Activated B cell treated with CpG ODN at 0.5 μM for 24 hours (primary cell): ENCODE measurements at regions not wholly inside any gene's neighbourhood (a gene's known extent, or its start where the extent isn't known, plus 50 kb on each side); places are given as distances from the start of the nearest gene placed in this dataset.

Experiments
- ATAC-seq: fragments of 200-7000 bp; cut with Tn5 transposase; one replicate; pipeline ENCODE4 v1.10.0; 2021; ENCODE audit warnings: low read depth, mild to moderate bottlenecking, moderate library complexity
- CTCF ChIA-PET: fragments of 350-600 bp; sonication (Branson Sonifier 250); formaldehyde crosslinking; loops from one replicate; lab custom pipeline; 2021; ENCODE audit warnings: antibody characterized with exemption; lab: Charles Lee
- POLR2A ChIA-PET: fragments of 350-600 bp; sonication (Branson Sonifier 250); formaldehyde crosslinking; loops from one replicate; lab custom pipeline; 2021; ENCODE audit warnings: antibody characterized with exemption; lab: Charles Lee
- DNase-seq: peaks from one replicate; pipeline ENCODE4 v3.0.0; 2022
- H3K27ac Mint-ChIP-seq: one replicate; pipeline ENCODE4 v1.8.0; 2020; ENCODE audit warnings: mixed read lengths
- H3K27me3 Mint-ChIP-seq: one replicate; pipeline ENCODE4 v1.8.0; 2021; ENCODE audit warnings: mixed read lengths
- H3K36me3 Mint-ChIP-seq: one replicate; pipeline ENCODE4 v1.8.0; 2021; ENCODE audit warnings: low read depth, mixed read lengths
- H3K4me1 Mint-ChIP-seq: one replicate; pipeline ENCODE4 v1.8.0; 2021; ENCODE audit warnings: mixed read lengths
- H3K4me3 Mint-ChIP-seq: one replicate; pipeline ENCODE4 v1.8.0; 2020; ENCODE audit warnings: mild to moderate bottlenecking, mixed read lengths
- H3K9me3 Mint-ChIP-seq: one replicate; pipeline ENCODE4 v1.8.0; 2020; ENCODE audit warnings: mixed read lengths
- CTCF ChIP-seq: fragments of 200-600 bp; IDR thresholded peaks from one replicate; pipeline ENCODE4 v1.8.0; 2022; ENCODE audit warnings: antibody characterized with exemption, mild to moderate bottlenecking
- intact Hi-C: fragments of 100-400 bp; cut with micrococcal nuclease; formaldehyde crosslinking; loops from one replicate; pipeline ENCODE4 v1.15.1; 2024

GRCh38 chr4:159682996-159683395, 580.1 kb downstream of the RAPGEF2 start:
- Mint-ChIP-seq H3K36me3 (no peaks in the 10 kb centered on the region), H3K27ac (no peak overlapping the region), H3K9me3 (peaks cover 2% of the 10 kb centered on the region), H3K4me3 (no peak overlapping the region), H3K27me3 (no peaks in the 10 kb centered on the region), H3K4me1 (no peaks in the 10 kb centered on the region)
- DNase-seq, result no peak
- intact Hi-C loops, result no loop called here
- ChIA-PET POLR2A (no interaction called here), CTCF (no interaction called here)
- no peak for TF ChIP-seq CTCF
- ATAC-seq, result no peak

GRCh38 chr4:159684061-159684460, 581.2 kb downstream of the RAPGEF2 start:
- POLR2A ChIA-PET, result no interaction called here
- DNase-seq, result no peak
- H3K4me3 Mint-ChIP-seq, result no peak overlapping the region
- TF ChIP-seq CTCF, result no peak
- H3K27ac Mint-ChIP-seq, result no peak overlapping the region
- no peaks in the 10 kb centered on the region for H3K4me1 Mint-ChIP-seq
- H3K9me3 Mint-ChIP-seq, result peaks cover 3% of the 10 kb centered on the region
- CTCF ChIA-PET, result no interaction called here
- no peaks in the 10 kb centered on the region for H3K36me3 Mint-ChIP-seq
- intact Hi-C loops, result no loop called here
- H3K27me3 Mint-ChIP-seq, result no peaks in the 10 kb centered on the region
- ATAC-seq, result no peak

GRCh38 chr4:159685340-159686092, 582.6 kb downstream of the RAPGEF2 start:
- Mint-ChIP-seq H3K9me3 (peaks cover 9% of the 10 kb centered on the region), H3K36me3 (no peaks in the 10 kb centered on the region), H3K4me1 (no peaks in the 10 kb centered on the region), H3K27ac (no peak overlapping the region), H3K4me3 (no peak overlapping the region), H3K27me3 (no peaks in the 10 kb centered on the region)
- DNase-seq (no peak), ATAC-seq (no peak)
- CTCF ChIA-PET, result no interaction called here
- no peak for TF ChIP-seq CTCF
- intact Hi-C loops, result no loop called here
- POLR2A ChIA-PET, result no interaction called here

GRCh38 chr4:159689526-159689925, 586.6 kb downstream of the RAPGEF2 start:
- Mint-ChIP-seq H3K4me1 (no peaks in the 10 kb centered on the region), H3K9me3 (peaks cover 24% of the 10 kb centered on the region), H3K27ac (no peak overlapping the region), H3K27me3 (no peaks in the 10 kb centered on the region), H3K36me3 (no peaks in the 10 kb centered on the region), H3K4me3 (no peak overlapping the region)
- ChIA-PET CTCF (no interaction called here), POLR2A (no interaction called here)
- ATAC-seq, result no peak
- DNase-seq, result no peak
- intact Hi-C loops, result no loop called here
- TF ChIP-seq CTCF, result no peak

- Mint-ChIP-seq H3K36me3 (no peaks in the 10 kb centered on the region), H3K9me3 (peaks cover 16% of the 10 kb centered on the region), H3K27ac (no peak overlapping the region), H3K4me1 (no peaks in the 10 kb centered on the region), H3K27me3 (no peaks in the 10 kb centered on the region), H3K4me3 (no peak overlapping the region)
- ChIA-PET CTCF (no interaction called here), POLR2A (no interaction called here)
- intact Hi-C loops, result no loop called here
- DNase-seq (no peak), ATAC-seq (no peak)
- TF ChIP-seq CTCF, result no peak
Measured at GRCh38 chr4:159697322-159698283, 594.7 kb downstream of the RAPGEF2 start.
